ENCODE measurements at regions not wholly inside any gene's neighbourhood (a gene's known extent, or its start where the extent isn't known, plus 50 kb on each side); places are given as distances from the start of the nearest gene placed in this dataset.

DNA sequence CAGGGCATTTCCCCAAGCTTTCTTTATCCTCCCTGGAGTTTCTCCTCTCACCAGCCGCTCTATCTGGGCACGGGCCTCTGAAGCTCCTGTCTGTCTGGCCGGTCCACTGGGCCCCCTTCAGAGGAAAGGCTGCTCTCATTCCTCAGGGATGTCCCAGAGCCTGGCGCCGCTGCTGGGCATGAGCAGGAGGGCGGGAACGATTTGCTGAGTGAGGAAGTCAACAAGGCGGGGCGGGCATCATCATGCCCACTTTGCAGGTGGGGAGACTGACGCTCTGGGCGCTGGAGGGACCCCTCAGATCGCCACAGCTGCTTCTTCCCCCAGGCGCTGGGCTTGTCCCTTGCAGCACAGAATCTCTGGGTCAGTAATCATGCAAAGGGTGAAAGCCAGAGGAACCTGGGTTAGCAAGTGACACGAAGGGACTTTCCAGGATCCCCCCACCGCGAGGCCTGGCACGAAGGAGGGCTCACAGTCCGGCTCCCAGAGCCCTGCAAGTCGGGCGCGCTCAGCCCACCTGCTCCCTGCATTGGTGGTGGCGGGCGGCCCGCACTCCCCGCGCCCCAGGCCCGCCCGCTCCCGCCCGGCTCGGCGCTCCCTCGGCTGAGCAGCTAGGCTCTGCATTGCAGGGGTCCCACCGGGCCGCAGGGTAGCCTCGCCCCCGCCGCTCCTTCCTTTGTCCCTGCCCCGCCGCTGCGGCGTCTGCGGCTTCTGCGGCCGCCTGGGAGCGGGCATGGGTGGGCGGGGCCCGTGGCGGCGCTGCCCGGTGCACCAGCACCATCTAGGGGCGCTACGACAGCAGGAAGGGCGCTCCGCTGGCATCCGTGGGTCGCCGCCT, 157.8 kb downstream of the CYRIA start:
- DNase-seq (ENCODE audit: low spot score) = peak; percentile 14

- DNase-seq (ENCODE audit: low spot score) = no peak
Observed at GRCh38 chr2:16506366-16506765, 159.3 kb downstream of the CYRIA start.

DNA sequence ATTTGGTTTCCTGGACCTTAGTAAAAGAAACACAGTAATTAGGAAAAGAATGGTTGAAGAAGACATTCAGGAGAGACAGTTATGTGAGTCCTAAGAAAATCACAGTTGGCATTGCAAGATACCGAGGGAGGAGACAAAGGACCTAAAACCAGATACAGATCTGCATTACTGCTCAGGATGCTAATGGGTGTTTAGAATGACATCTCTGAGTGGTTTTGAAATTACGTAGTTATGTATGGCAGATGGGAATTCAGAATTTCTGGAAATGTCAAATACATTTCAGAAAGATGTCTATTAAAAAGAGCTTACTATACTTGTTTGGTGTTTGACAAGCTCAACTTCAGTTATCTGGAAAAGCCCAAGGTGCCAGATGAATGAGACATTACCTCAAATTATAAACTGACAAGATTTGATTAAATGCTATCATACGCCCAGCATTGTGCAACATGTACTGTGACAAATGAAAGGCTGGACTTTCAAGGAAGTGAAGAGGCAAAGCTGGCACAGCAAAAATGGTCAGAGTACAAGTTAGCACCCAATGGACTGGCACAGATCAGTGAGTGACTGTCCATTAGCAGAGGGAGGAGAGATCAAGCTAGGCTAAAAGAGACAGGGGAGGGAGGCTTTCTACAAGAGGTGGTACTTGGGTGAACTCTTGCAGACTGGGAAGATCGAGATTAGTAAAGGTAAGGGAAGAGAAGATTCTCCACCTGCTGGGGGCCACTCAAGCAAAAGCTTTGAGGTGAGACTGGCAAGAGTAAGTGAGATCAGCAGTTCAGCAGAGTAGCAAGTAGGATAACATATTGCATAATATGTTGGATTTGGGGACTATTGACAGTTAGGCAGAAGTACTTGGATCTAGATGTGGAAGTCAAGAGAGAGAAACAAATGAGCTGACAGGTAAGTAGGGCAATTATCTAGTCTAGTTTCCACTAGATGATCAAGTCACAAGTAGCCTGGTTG, 168.9 kb downstream of the CYRIA start:
- no peak for DNase-seq (ENCODE audit: low spot score)

DNA sequence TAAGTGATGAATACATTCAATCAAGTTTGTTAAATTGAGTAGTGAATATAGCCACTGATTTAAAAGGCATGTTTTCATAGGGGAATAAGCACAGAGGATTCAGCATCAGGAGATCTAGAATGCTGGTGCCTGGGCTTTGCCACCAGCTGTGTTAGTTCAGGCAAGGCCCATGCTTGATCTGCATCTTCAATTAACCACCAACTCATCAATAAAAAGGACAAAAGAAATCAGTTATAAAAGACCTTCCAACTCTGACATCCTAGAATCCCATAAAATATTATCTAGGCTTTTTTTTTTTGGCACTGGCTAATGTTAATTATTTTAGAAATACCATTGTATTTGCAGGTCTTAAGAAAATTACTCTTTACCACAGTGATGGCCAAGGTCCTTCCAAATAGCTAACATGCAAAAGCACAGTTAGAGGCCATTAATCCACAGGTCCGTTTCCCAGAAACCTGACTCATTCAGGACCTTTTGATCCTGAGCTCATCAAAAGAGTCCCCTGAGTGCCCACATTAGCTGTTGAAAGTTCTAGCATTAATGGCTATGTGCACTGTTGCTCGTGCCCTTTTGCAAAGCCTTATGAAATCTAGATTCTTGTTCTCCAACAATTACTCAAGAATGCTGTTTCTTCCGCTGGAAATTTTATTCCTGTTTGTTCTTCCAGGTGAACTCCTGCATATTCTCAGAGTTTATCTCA, 170.0 kb downstream of the CYRIA start:
- no peak for DNase-seq (ENCODE audit: low spot score)

GRCh38 chr2:16494836-16495508, 170.7 kb downstream of the CYRIA start:
- DNase-seq (ENCODE audit: low spot score) = no peak

GRCh38 chr2:16493788-16494187, 171.8 kb downstream of the CYRIA start:
- no peak for DNase-seq (ENCODE audit: low spot score)

DNA sequence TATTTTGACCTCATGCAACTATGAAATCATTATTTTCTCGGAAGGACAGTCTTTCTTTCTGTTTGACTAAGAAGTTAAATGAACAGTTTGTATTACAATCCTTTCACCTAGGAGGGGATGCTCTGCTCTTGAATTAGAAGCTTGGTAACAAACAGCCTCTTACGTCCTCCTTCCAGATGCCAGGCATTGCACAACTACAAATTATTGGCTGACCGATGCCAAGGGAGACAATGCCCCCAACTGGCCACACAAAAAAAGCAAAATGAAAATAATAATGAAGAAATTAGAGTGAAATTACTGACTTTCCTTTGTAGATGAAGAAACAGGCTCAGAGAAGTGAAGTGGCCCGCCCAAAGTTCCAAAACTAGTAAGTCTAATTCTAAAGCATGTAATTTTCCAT, 177.9 kb downstream of the CYRIA start:
- DNase-seq (ENCODE audit: low spot score) = peak; percentile 37

DNA sequence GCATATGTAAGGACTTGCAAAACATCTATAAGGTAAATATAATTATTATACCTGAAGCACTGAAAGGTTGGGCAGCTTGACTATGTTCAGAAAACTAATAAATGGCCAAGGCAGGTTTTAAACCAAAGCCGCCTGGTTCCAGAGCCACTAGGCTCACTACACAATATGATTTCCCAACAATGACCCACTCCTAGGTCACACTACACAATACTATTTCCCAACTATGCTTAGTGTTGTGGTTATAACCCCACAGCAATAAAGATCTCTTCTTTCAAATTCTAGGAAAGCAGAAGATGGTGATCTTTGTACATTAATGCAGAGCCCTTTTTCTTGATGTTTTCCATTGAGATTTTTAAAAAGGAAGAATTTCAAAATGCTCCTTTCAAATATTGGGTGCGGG, 180.4 kb downstream of the CYRIA start:
- no peak for DNase-seq (ENCODE audit: low spot score)

DNA sequence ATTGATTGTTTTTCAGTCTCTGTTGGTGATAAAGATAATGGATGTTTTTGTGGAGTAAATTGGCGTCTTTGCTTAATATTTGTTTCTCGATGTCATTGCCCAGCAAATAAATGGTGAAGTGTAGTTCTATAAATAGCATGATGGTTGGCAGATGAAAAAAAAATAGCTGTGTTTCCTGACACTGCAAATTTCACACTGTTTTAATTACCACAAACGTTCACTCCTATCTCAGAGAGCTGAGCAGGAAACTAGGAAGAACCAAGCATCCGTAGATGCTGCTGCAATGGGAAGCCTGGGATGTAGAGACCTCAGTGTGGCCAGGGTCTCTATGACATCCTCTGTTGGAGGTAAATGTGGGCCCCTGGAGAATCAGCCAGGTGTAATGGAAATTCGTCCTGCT, 183.2 kb downstream of the CYRIA start:
- no peak for DNase-seq (ENCODE audit: low spot score)

DNA sequence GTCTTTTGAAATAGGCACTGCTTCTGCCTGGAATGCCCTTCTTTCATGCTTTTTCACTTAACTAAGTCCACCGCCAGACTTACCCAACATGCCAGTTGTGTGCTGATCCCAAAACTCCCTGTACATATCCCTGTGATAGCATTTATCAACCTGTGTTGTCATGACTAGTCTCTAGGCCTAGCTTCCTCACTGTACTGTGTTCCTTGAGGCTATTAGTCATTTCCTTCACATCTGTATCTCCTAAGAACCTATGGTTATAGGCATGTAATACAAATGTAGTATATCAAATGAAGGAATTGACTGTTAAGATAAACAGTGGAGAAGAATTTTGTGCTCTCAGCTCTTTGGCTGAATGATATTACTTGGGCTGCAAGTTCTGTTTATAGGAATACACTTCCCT, 184.3 kb downstream of the CYRIA start:
- no peak for DNase-seq (ENCODE audit: low spot score)

DNA sequence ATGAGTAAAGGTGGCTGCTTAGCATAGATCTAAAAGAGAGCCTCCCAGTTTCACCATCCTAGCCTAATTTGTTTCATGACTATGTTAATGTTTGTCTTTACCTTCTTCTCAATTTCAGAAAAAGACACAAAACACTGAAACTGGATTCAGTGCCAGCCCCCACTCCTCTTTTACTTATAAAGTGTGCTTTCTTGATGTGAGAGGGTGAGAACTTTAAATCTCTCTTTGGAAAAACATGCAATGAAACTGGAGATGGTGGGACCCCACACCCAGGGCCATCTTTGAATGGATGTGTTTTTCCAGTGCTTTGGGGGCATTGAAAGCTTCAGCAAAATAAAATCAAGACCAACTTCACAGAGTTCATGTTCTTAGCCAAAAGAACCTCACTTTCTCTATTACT, 185.9 kb downstream of the CYRIA start:
- no peak for DNase-seq (ENCODE audit: low spot score)

DNA sequence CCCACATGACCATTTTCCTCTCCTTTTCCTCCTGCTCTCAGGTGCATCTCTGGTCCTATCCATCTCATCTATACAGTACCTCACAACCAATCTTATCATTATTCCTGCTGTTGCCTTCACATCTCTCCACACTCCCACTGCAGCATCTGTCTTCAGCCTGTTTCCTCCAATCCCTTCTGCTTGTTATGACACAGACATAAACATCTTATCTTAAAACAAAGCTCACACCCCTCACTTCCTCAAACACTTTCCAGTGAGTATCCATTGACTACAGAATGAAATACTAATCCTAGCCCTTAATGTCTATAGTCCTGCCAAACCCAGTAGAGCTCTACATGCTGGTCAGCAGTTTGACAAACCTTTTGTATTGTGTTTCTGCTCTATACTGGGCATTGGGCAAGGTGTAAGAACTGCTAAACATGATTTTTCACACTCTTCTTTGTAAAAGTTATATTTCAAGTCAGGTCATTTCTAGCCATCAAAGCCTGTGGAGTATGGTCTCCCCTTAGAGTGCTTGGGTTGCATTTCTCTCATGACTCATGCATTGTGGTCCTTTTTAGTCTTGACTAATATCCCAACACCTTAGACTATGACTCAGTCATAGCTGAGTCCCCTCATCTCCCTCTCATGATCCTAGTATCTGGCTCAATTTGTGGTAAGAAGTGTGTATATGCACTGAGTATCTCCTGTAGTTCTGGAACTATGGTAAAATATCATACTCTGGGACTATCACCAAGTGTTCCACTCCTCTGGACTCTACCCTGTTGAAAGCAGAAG, 187.0 kb downstream of the CYRIA start:
- no peak for DNase-seq (ENCODE audit: low spot score)

DNA sequence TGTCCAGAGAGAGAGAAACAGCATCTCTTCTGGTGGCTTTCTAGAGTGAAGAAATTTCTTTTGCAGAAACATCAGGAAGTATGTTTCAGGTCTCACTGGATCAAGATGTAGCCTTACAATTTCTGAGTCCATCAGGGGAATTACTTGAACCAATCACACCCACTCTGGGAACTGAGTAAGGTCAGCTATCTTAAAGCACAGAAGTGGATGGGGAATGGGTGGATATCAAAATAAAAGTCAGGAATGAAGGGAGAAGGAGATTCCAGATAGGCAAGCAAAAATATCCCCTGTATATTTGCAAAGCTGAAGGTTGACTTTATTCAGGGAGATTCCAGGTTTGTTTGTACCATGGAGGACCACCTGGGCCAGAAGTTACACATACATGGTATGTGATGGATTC, 188.0 kb downstream of the CYRIA start:
- no peak for DNase-seq (ENCODE audit: low spot score)

- no peak for DNase-seq (ENCODE audit: low spot score)
Observed at GRCh38 chr2:16476866-16477265, 188.8 kb downstream of the CYRIA start.

- DNase-seq (ENCODE audit: low spot score) = no peak
Observed at GRCh38 chr2:16475986-16476567, 189.6 kb downstream of the CYRIA start.

- DNase-seq (ENCODE audit: low spot score) = no peak
Observed at GRCh38 chr2:16475586-16475985, 190.0 kb downstream of the CYRIA start.

DNA sequence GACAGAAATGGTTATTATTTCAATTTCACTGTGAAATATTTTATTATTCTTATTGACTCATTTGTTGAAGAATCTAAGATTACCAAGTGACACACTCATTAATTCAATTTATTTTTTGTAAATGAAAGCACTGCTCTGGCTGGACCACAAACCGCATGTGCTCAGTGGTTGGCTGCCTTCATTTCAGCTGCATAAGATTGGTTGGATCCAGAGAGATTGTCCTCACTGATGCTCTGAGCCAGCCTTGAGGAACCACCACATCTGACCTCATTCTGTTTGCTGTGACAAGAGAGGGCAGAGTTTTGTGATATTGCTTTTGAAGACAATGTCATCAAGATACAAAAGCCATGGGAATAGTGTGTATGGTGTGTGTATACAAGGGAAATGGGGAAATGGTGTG, 192.1 kb downstream of the CYRIA start:
- DNase-seq (ENCODE audit: low spot score) = no peak

DNA sequence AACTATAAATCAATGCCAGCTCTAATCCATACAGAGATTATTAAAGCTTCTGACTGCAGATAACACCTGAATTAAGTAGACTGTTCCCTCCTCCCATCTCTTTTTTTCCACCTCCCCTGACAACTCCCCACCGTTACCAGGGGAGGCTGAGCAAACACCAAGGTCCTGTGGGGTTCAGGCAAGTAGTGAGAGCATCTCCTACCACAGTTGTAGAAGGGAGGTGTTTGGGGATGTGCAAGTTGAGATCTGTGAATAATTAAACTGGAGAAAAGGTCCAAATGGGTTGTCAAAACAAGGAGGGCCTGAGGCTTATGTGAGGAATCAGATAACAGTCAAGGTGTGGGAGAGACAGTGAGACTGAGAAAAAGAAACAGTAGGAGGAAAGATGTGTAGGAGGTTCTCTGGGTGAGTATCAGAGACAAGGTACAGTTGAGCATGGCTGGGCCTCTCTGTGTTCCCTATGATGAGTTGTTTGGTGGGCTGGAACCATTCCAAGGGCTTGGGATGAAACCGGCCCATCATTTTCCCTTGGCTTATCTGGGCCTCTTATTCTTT, 194.6 kb downstream of the CYRIA start:
- no peak for DNase-seq (ENCODE audit: low spot score)

DNA sequence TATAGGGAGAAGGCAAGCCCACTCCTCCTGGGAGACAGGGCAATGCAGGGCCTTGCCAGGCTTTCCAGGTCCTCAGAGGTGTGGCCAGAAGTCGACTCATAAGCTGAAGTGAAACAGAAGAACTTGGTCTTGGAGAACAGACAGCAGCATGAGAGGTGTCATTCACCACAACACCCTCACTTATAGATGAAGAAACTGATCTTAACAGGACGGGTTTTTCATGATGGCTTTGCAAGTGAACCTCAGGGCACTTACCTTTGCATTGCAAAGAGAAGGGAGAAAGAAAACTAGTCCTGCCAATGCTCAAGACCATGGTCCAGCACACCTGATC, 198.8 kb downstream of the CYRIA start:
- no peak for DNase-seq (ENCODE audit: low spot score)

DNA sequence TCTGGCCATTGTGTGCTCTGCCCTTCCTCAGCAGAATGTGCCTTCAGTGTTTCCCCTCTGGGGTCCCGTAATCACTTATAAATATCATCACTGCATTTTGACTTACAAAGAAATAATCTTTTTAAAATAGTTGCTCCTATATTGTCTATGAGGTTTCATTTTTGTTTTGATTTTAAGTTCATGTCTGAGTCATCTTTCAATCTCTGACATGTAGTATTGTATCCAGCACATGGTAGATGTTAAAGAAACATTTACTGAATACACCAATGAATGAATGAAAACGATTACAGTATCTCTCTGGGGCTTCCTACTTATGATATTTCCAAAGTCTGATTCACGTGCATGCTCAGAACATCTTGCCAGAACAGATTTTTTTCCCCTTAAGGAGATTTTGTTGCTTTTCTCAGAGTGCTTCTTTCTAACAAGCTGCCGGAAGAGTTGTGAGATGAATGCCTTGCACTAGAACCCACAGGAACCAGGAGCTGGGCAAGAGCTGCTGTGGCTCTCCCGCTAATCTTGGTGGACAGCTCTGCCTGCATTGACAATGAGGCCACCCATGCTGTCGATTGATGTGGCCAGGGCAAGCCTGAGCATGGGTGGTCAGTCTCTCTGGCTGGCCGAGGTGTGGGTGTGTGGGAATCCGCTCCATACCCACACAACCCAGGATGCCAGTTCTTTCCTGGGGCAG, 199.4 kb downstream of the CYRIA start:
- DNase-seq (ENCODE audit: low spot score) = no peak
